ENCODE measurements at regions not wholly inside any gene's neighbourhood (a gene's known extent, or its start where the extent isn't known, plus 50 kb on each side); places are given as distances from the start of the nearest gene placed in this dataset.

GRCh38 chr2:164014068-164014731 is 278.4 kb upstream of the FIGN start:
- no peak overlapping the region for H3K4me3 ChIP-seq (ENCODE audit: control insufficient read depth in 2 of 3, extremely low read depth in 1 of 3, insufficient read depth in 2 of 3, low read depth in 1 of 3, low read length in 3 of 3)
- no peak overlapping the region for H3K9ac ChIP-seq (ENCODE audit: control insufficient read depth, extremely low read depth, insufficient read depth, low read length)
- TF ChIP-seq, protein P1, sequence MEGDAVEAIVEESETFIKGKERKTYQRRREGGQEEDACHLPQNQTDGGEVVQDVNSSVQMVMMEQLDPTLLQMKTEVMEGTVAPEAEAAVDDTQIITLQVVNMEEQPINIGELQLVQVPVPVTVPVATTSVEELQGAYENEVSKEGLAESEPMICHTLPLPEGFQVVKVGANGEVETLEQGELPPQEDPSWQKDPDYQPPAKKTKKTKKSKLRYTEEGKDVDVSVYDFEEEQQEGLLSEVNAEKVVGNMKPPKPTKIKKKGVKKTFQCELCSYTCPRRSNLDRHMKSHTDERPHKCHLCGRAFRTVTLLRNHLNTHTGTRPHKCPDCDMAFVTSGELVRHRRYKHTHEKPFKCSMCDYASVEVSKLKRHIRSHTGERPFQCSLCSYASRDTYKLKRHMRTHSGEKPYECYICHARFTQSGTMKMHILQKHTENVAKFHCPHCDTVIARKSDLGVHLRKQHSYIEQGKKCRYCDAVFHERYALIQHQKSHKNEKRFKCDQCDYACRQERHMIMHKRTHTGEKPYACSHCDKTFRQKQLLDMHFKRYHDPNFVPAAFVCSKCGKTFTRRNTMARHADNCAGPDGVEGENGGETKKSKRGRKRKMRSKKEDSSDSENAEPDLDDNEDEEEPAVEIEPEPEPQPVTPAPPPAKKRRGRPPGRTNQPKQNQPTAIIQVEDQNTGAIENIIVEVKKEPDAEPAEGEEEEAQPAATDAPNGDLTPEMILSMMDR (optimal IDR thresholded peaks at IDR 0.05 in 1 of 3, IDR thresholded peaks at IDR 0.05 in 1 of 3, conservative IDR thresholded peaks at IDR 0.05 in 1 of 3; ENCODE audit: extremely low read depth in 1 of 3, insufficient read depth in 2 of 3, low read length in 3 of 3) = no peak
- no peak for TF ChIP-seq EZH2 (IDR thresholded peaks at IDR 0.05; ENCODE audit: low read length)
- FAIRE-seq (no peak), DNase-seq (ENCODE audit: low read depth, low spot score) (no peak)
- H3K4me1 ChIP-seq (ENCODE audit: control insufficient read depth, extremely low read depth, insufficient read depth, low read length) = no peaks in the 10 kb centered on the region
- no peaks in the 10 kb centered on the region for H3K79me2 ChIP-seq (ENCODE audit: control insufficient read depth, insufficient read depth, low read length)
- dilution Hi-C loops (cut with MboI; ENCODE audit: extremely low pct_ligation_motif_present, low sequenced_read_pairs) = no loop called here
- H3K27ac ChIP-seq (ENCODE audit: control insufficient read depth, insufficient read depth, low read length) = no peak overlapping the region
- no peak overlapping the region for H2AFZ ChIP-seq (ENCODE audit: control insufficient read depth, low read length)
- H3K9me3 ChIP-seq (ENCODE audit: control insufficient read depth, low read depth, low read length) = no peaks in the 10 kb centered on the region
- H3K27me3 ChIP-seq (ENCODE audit: control insufficient read depth, extremely low read depth, insufficient read depth, low read length) = peaks cover 3% of the 10 kb centered on the region
- H3K36me3 ChIP-seq (ENCODE audit: control insufficient read depth in 2 of 2, extremely low read depth in 1 of 2, insufficient read depth in 2 of 2, low read length in 2 of 2) = no peaks in the 10 kb centered on the region
- H3K4me2 ChIP-seq (ENCODE audit: control insufficient read depth, extremely low read depth, insufficient read depth, low read depth, low read length) = no peak overlapping the region
- no peaks in the 10 kb centered on the region for H4K20me1 ChIP-seq (ENCODE audit: control insufficient read depth, extremely low read depth, insufficient read depth, low read length)
- no peaks in the 10 kb centered on the region for H3K9me1 ChIP-seq (ENCODE audit: control insufficient read depth, extremely low read depth, insufficient read depth, low read length)

- Histone ChIP-seq H4K20me1 (ENCODE audit: control insufficient read depth, extremely low read depth, insufficient read depth, low read length) (no peaks in the 10 kb centered on the region), H3K4me2 (ENCODE audit: control insufficient read depth, extremely low read depth, insufficient read depth, low read depth, low read length) (no peak overlapping the region), H3K4me1 (ENCODE audit: control insufficient read depth, extremely low read depth, insufficient read depth, low read length) (no peaks in the 10 kb centered on the region), H3K9me1 (ENCODE audit: control insufficient read depth, extremely low read depth, insufficient read depth, low read length) (no peaks in the 10 kb centered on the region), H2AFZ (ENCODE audit: control insufficient read depth, low read length) (no peak overlapping the region), H3K27me3 (ENCODE audit: control insufficient read depth, extremely low read depth, insufficient read depth, low read length) (peaks cover 3% of the 10 kb centered on the region), H3K9ac (ENCODE audit: control insufficient read depth, extremely low read depth, insufficient read depth, low read length) (no peak overlapping the region), H3K9me3 (ENCODE audit: control insufficient read depth, low read depth, low read length) (no peaks in the 10 kb centered on the region), H3K79me2 (ENCODE audit: control insufficient read depth, insufficient read depth, low read length) (no peaks in the 10 kb centered on the region), H3K27ac (ENCODE audit: control insufficient read depth, insufficient read depth, low read length) (no peak overlapping the region), H3K36me3 (ENCODE audit: control insufficient read depth in 2 of 2, extremely low read depth in 1 of 2, insufficient read depth in 2 of 2, low read length in 2 of 2) (no peaks in the 10 kb centered on the region), H3K4me3 (ENCODE audit: control insufficient read depth in 2 of 3, extremely low read depth in 1 of 3, insufficient read depth in 2 of 3, low read depth in 1 of 3, low read length in 3 of 3) (no peak overlapping the region)
- FAIRE-seq (no peak), DNase-seq (ENCODE audit: low read depth, low spot score) (no peak)
- dilution Hi-C loops (cut with MboI; ENCODE audit: extremely low pct_ligation_motif_present, low sequenced_read_pairs) = no loop called here
- TF ChIP-seq EZH2 (IDR thresholded peaks at IDR 0.05; ENCODE audit: low read length) = no peak
- TF ChIP-seq, protein P1 (optimal IDR thresholded peaks at IDR 0.05 in 1 of 3, IDR thresholded peaks at IDR 0.05 in 1 of 3, conservative IDR thresholded peaks at IDR 0.05 in 1 of 3; ENCODE audit: extremely low read depth in 1 of 3, insufficient read depth in 2 of 3, low read length in 3 of 3) = no peak
Observed at GRCh38 chr2:164012581-164012980, 276.8 kb upstream of the FIGN start.
